Endothelial cell of umbilical vein (primary cell): ENCODE measurements at regions not wholly inside any gene's neighbourhood (a gene's known extent, or its start where the extent isn't known, plus 50 kb on each side); places are given as distances from the start of the nearest gene placed in this dataset.

Experiments
- BruUV-seq: library from RNA; stranded (reverse); fragments of 400-500 nt; replicated peaks from 2 replicates; lab custom pipeline; 2021; lab: Mats Ljungman, UMichigan
- CTCF ChIA-PET: fragments of 300-600, 350-600 bp; sonication (Branson Sonifier 250); formaldehyde crosslinking; loops from one replicate; lab custom pipeline; 2021; ENCODE audit warnings: antibody characterized with exemption, inconsistent platforms; lab: Charles Lee
- POLR2A ChIA-PET: fragments of 300-600, 350-600 bp; sonication (Branson Sonifier 250); formaldehyde crosslinking; loops from one replicate; lab custom pipeline; 2021; ENCODE audit warnings: antibody characterized with exemption, inconsistent platforms; lab: Charles Lee
- DNase-seq: peaks from one replicate; pipeline ENCODE4 v3.0.0-alpha.2; 2011; ENCODE audit warnings: low read depth, low spot score
- FAIRE-seq: peaks from 2 replicates; lab custom pipeline; 2011; peaks lifted over from hg19 to GRCh38; lab: Jason Lieb, UNC
- H2AFZ ChIP-seq: 2 replicates; pipeline ENCODE4 v1.6.0; 2012; ENCODE audit warnings: low read depth, low read length, control low read depth, inconsistent platforms
- H3K27ac ChIP-seq: 2 replicates; pipeline ENCODE4 v1.5.1; 2011; ENCODE audit warnings: low read depth, mild to moderate bottlenecking, control low read depth, low read length, moderate library complexity; ENCODE audit not compliant: insufficient read depth
- H3K27me3 ChIP-seq, 2 experiments: 2 replicates each; pipeline versions ENCODE4 v1.6.0 to v1.6.1; 2011; ENCODE audit warnings: low read length in 2 of 2, mixed read lengths in 1 of 2; ENCODE audit not compliant: control insufficient read depth in 2 of 2, insufficient read depth in 2 of 2
- H3K36me3 ChIP-seq, 2 experiments: 2 replicates in 1 of 2; 3 replicates in 1 of 2; pipeline ENCODE4 v1.5.1; 2011; ENCODE audit warnings: low read length in 2 of 2, mild to moderate bottlenecking in 1 of 2, moderate library complexity in 1 of 2; ENCODE audit not compliant: control insufficient read depth in 2 of 2, insufficient read depth in 2 of 2; ENCODE audit errors: extremely low read depth in 1 of 2
- H3K4me1 ChIP-seq: 3 replicates; pipeline ENCODE4 v1.5.1; 2011; ENCODE audit warnings: mild to moderate bottlenecking, low read length; ENCODE audit not compliant: control insufficient read depth, insufficient read depth; ENCODE audit errors: extremely low read depth
- H3K4me2 ChIP-seq: 2 replicates; pipeline ENCODE4 v1.6.1; 2011; ENCODE audit warnings: low read length, control low read depth, mixed read lengths; ENCODE audit not compliant: insufficient read depth
- H3K4me3 ChIP-seq, 3 experiments: fragments of 200-600 bp in 1 of 3; sonication (generic), shearing (Covaris generic) in 1 of 3; replicated peaks in 1 of 3; 2 replicates each; pipeline ENCODE4 v1.5.1; 2011 to 2016; ENCODE audit warnings: control low read depth in 3 of 3, low read length in 3 of 3, mild to moderate bottlenecking in 2 of 3, inconsistent platforms in 1 of 3, low read depth in 1 of 3, moderate library complexity in 1 of 3; ENCODE audit not compliant: insufficient read depth in 1 of 3
- H3K79me2 ChIP-seq: 2 replicates; pipeline ENCODE4 v1.6.0; 2012; ENCODE audit warnings: low read length, inconsistent platforms; ENCODE audit not compliant: control insufficient read depth, insufficient read depth
- H3K9ac ChIP-seq: replicated peaks from 2 replicates; pipeline ENCODE3; 2011; ENCODE audit warnings: low read length, control low read depth; ENCODE audit not compliant: insufficient read depth; ENCODE audit errors: extremely low read depth
- H3K9me1 ChIP-seq: replicated peaks from 3 replicates; pipeline ENCODE4 v1.6.0; 2011; ENCODE audit warnings: mild to moderate bottlenecking, low read length; ENCODE audit not compliant: control insufficient read depth, insufficient read depth; ENCODE audit errors: extremely low read depth
- H3K9me3 ChIP-seq: replicated peaks from 2 replicates; pipeline ENCODE4 v1.5.1; 2012; ENCODE audit warnings: low read length, inconsistent platforms; ENCODE audit not compliant: control insufficient read depth, insufficient read depth
- H4K20me1 ChIP-seq: replicated peaks from 2 replicates; pipeline ENCODE3; 2011; ENCODE audit warnings: mild to moderate bottlenecking, low read length; ENCODE audit not compliant: control insufficient read depth, insufficient read depth; ENCODE audit errors: extremely low read depth
- CTCF ChIP-seq, 2 donors: IDR thresholded peaks; 1 replicate in 1 of 2; 2 replicates in 1 of 2; pipeline ENCODE4 v1.5.1; 2011; ENCODE audit warnings: low read length in 2 of 2, mild to moderate bottlenecking in 2 of 2, moderate library complexity in 2 of 2, control low read depth in 1 of 2, inconsistent platforms in 1 of 2, low read depth in 1 of 2; ENCODE audit not compliant: insufficient read depth in 1 of 2; ENCODE audit errors: extremely low read depth in 1 of 2
- EZH2 ChIP-seq: IDR thresholded peaks from 2 replicates; pipeline ENCODE4 v1.6.1; 2012; ENCODE audit warnings: borderline replicate concordance, low read depth, mild to moderate bottlenecking, moderate library complexity, low read length, inconsistent platforms; ENCODE audit not compliant: severe bottlenecking
- FOS ChIP-seq: IDR thresholded peaks from 2 replicates; pipeline ENCODE4 v1.6.1; 2011; ENCODE audit warnings: mild to moderate bottlenecking, low read length, moderate library complexity, borderline replicate concordance; ENCODE audit not compliant: insufficient read depth
- GATA2 ChIP-seq: IDR thresholded peaks from 2 replicates; pipeline ENCODE4 v1.7.0; 2011; ENCODE audit warnings: low read depth, mild to moderate bottlenecking, moderate library complexity, mixed read lengths, low read length; ENCODE audit not compliant: insufficient read length, insufficient read depth
- JUN ChIP-seq: IDR thresholded peaks from 2 replicates; pipeline ENCODE4 v1.6.1; 2011; ENCODE audit warnings: borderline replicate concordance, low read depth; ENCODE audit not compliant: insufficient read length, insufficient read depth
- MAX ChIP-seq: IDR thresholded peaks from 2 replicates; pipeline ENCODE4 v1.6.1; 2011; ENCODE audit not compliant: insufficient read depth, insufficient read length
- MYC ChIP-seq: IDR thresholded peaks from one replicate; pipeline ENCODE4 v1.6.1; 2011; ENCODE audit warnings: mild to moderate bottlenecking, low read depth, low read length
- POLR2A ChIP-seq: IDR thresholded peaks from 2 replicates; pipeline ENCODE4 v1.6.1; 2012; ENCODE audit warnings: low read depth, mild to moderate bottlenecking, control low read depth, low read length
- POLR2AphosphoS5 ChIP-seq: IDR thresholded peaks from 2 replicates; pipeline ENCODE4 v1.6.1; 2012; ENCODE audit warnings: low read depth, mild to moderate bottlenecking, control low read depth, low read length, moderate library complexity; ENCODE audit not compliant: insufficient read depth
- dilution Hi-C: fragments of 300-500 bp; cut with MboI; formaldehyde crosslinking; loops from one replicate; pipeline ENCODE4 v1.15.0; 2019; ENCODE audit warnings: low sequenced_read_pairs; ENCODE audit not compliant: extremely low pct_ligation_motif_present
- intact Hi-C: fragments of 100-400 bp; cut with micrococcal nuclease; formaldehyde crosslinking; loops from one replicate; pipeline ENCODE4 v1.10.0; 2022

DNA sequence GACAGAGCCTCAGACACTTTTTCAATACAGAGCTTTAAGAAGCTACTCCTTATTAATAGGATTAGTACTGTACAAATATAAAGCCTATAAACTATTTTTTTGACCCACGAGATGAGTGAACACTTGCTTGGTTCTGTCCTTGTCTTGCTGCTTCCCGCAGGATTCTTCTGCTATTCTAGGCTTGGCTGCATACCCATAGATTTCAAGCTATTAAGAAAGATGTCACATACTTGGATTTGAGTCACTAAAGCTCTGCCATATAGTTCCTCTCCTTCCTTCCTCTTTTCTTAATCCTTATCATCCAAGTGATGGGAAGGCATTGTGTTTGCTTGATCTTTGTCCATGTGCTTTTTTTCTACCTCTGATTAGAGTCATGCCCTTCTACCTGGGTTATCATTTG is 361.2 kb upstream of the TRPC7 start:
- Histone ChIP-seq H3K4me1 (peaks cover 13% of the 10 kb centered on the region), H3K9me1 (no peaks in the 10 kb centered on the region), H3K27me3 (peaks cover 0 to 2% of the 10 kb centered on the region in 2 experiments), H3K4me2 (no peak overlapping the region), H3K4me3 (no peak overlapping the region), H3K36me3 (no peaks in the 10 kb centered on the region), H3K27ac (no peak overlapping the region), H2AFZ (no peak overlapping the region), H3K9me3 (no peaks in the 10 kb centered on the region), H3K79me2 (no peaks in the 10 kb centered on the region), H4K20me1 (no peaks in the 10 kb centered on the region), H3K9ac (no peak overlapping the region)
- intact Hi-C loops = no loop called here
- no TSS peak for BruUV-seq
- DNase-seq = no peak
- ChIA-PET CTCF (interaction anchor here (0.8 to 1.0 kb wide), 2 partner anchors 9 to 19 kb away, joined by 3 read pairs; no protein-coding TSS in a partner anchor), POLR2A (no interaction called here)
- TF ChIP-seq FOS (no peak), JUN (no peak), EZH2 (no peak), GATA2 (no peak), MYC (no peak), CTCF (IDR thresholded peaks at IDR 0.05; ENCODE audit: extremely low read depth in 1 of 2, insufficient read depth in 1 of 2, low read depth in 1 of 2, low read length in 2 of 2) (no peak), POLR2AphosphoS5 (no peak), POLR2A (no peak), MAX (no peak)
- dilution Hi-C loops = no loop called here
- FAIRE-seq = no peak
